ENCODE measurements at regions not wholly inside any gene's neighbourhood (a gene's known extent, or its start where the extent isn't known, plus 50 kb on each side); places are given as distances from the start of the nearest gene placed in this dataset.

DNA sequence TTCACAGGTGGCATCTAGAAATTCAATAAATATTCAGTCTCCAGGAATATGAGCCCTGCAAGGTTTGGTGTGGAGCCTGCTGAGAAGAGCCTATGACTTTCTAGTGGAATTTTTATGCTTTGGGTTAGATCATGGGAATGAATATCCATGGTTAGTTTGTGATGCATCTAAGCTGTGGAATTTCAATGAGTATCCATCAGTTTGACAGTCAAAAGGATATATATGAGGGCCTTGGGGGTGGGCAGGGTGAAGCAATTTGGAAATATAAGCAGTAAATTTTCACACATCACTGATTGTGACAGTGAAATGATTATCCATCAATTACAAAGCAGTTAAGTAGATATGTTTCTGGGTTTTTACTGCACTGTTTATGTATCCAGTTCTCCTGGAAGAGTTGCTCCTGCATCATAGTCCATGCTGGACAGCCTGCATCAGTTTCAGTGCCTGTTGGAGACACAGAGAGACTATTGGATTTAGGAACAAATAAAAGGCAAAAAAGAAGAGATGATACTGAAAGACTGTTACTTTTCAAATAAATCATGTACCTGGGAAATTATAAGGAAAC, 530.8 kb downstream of the MFSD1 start:
- no peaks in the 10 kb centered on the region for H3K4me1 Mint-ChIP-seq
- no peaks in the 10 kb centered on the region for H3K36me3 Mint-ChIP-seq
- Histone ChIP-seq H3K4me3 (ENCODE audit: low read length in 2 of 2) (no peak overlapping the region), H3K9me3 (ENCODE audit: control insufficient read depth in 1 of 2, low read length in 2 of 2) (no peaks in the 10 kb centered on the region), H3K27ac (ENCODE audit: low read depth, low read length) (no peak overlapping the region), H3K4me1 (ENCODE audit: insufficient read depth, low read length) (no peaks in the 10 kb centered on the region), H3K36me3 (ENCODE audit: insufficient read depth, low read length) (no peaks in the 10 kb centered on the region), H3K27me3 (ENCODE audit: insufficient read depth, low read length) (no peaks in the 10 kb centered on the region)
- no peak overlapping the region for H3K4me3 Mint-ChIP-seq
- intact Hi-C loops (cut with micrococcal nuclease) = no loop called here
- CTCF ChIA-PET (ENCODE audit: partially characterized antibody) = no interaction called here
- no peak overlapping the region for H3K27ac Mint-ChIP-seq
- DNase-seq = no peak
- POLR2A ChIA-PET (ENCODE audit: partially characterized antibody) = no interaction called here
- no peaks in the 10 kb centered on the region for H3K27me3 Mint-ChIP-seq
- H3K9me3 Mint-ChIP-seq = peaks cover 0 to 5% (median under 1%) of the 10 kb centered on the region in 8 donors

- no peak overlapping the region for H3K27ac ChIP-seq (ENCODE audit: low read depth, low read length)
- no peaks in the 10 kb centered on the region for H3K4me1 Mint-ChIP-seq
- no peaks in the 10 kb centered on the region for H3K4me1 ChIP-seq (ENCODE audit: insufficient read depth, low read length)
- no peak overlapping the region for H3K4me3 Mint-ChIP-seq
- no peaks in the 10 kb centered on the region for H3K27me3 ChIP-seq (ENCODE audit: insufficient read depth, low read length)
- no peaks in the 10 kb centered on the region for H3K27me3 Mint-ChIP-seq
- H3K9me3 Mint-ChIP-seq = peaks cover 0 to 19% (median 7%) of the 10 kb centered on the region in 8 donors
- DNase-seq = no peak
- intact Hi-C loops (cut with micrococcal nuclease) = no loop called here
- H3K4me3 ChIP-seq (ENCODE audit: low read length in 2 of 2) = no peak overlapping the region
- no peaks in the 10 kb centered on the region for H3K36me3 ChIP-seq (ENCODE audit: insufficient read depth, low read length)
- no peak overlapping the region for H3K27ac Mint-ChIP-seq
- CTCF ChIA-PET (ENCODE audit: partially characterized antibody) = no interaction called here
- POLR2A ChIA-PET (ENCODE audit: partially characterized antibody) = no interaction called here
- no peaks in the 10 kb centered on the region for H3K9me3 ChIP-seq (ENCODE audit: control insufficient read depth in 1 of 2, low read length in 2 of 2)
- no peaks in the 10 kb centered on the region for H3K36me3 Mint-ChIP-seq
Observed at GRCh38 chr3:159339131-159339530, 537.3 kb downstream of the MFSD1 start.

DNA sequence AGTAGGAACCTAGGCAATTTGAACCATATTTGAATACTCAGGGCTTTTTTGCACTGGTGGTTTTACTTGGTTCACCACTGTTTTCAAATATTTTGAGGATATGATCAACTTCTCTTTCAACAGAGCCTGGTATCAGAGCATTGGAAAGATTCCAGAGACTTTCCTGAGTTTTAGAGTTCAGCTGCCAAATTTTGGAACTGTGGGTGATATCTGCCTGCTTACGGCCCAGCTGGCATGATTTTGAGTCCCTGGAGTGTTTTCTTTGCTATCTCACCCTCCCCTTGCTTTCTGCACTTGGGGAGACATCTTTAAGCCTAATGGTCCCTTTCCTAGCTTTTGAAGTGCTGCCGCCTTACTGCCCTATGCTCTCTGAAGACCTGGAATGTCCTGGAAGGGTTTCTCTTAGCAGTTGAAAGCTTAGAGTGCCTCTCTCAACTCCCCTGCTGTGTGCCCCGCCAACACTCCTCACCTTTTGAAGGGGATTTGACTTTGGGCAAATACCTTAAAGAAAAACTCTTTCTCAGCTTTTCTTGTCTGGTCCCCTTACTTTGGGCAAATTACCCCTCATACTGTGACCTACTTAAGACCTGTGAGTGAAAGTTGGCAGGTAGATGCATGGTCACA, 539.1 kb downstream of the MFSD1 start:
- Histone ChIP-seq H3K4me1 (ENCODE audit: insufficient read depth, low read length) (no peaks in the 10 kb centered on the region), H3K4me3 (ENCODE audit: low read length in 2 of 2) (no peak overlapping the region), H3K9me3 (ENCODE audit: control insufficient read depth in 1 of 2, low read length in 2 of 2) (no peaks in the 10 kb centered on the region), H3K27ac (ENCODE audit: low read depth, low read length) (no peak overlapping the region), H3K27me3 (ENCODE audit: insufficient read depth, low read length) (no peaks in the 10 kb centered on the region), H3K36me3 (ENCODE audit: insufficient read depth, low read length) (no peaks in the 10 kb centered on the region)
- CTCF ChIA-PET (ENCODE audit: partially characterized antibody) = no interaction called here
- intact Hi-C loops (cut with micrococcal nuclease) = no loop called here
- Mint-ChIP-seq H3K27me3 (no peaks in the 10 kb centered on the region), H3K4me3 (no peak overlapping the region), H3K9me3 (peaks cover 3 to 19% (median 8%) of the 10 kb centered on the region in 8 donors), H3K27ac (no peak overlapping the region), H3K36me3 (no peaks in the 10 kb centered on the region), H3K4me1 (no peaks in the 10 kb centered on the region)
- no peak for DNase-seq
- POLR2A ChIA-PET (ENCODE audit: partially characterized antibody) = no interaction called here

DNA sequence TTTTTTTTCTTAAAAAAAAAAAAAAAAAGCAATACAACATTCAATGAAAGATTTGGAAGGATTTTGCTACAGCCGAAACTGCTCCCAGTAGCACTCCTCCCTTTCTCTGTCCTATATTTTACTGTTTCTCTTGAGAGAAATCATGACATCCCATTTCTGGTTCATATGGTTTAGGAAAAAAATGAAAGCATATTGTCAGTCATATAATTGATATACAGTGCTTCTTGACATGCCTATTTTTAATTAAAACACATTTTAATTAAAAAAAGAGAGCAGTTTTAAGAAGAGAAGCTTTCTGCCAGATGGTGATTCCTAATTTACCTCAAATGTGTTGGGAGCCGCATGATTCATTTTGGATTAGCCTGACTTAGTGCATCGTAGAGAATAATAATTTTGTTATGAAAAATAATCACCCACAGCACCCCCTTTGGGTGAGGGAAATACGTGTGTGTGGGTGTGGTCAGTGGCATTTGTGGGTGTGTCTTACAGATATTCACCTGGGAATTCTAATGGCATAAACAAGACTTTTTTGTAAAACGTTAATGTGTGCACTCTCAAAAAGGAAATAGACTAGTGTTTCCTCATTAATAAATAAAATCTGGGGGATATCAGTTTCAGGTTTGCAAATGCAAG, 544.5 kb downstream of the MFSD1 start:
- Mint-ChIP-seq H3K4me1 (no peaks in the 10 kb centered on the region), H3K4me3 (no peak overlapping the region), H3K27me3 (no peaks in the 10 kb centered on the region), H3K36me3 (no peaks in the 10 kb centered on the region), H3K27ac (no peak overlapping the region), H3K9me3 (peaks cover 0 to 5% (median 2%) of the 10 kb centered on the region in 8 donors)
- Histone ChIP-seq H3K4me3 (ENCODE audit: low read length in 2 of 2) (no peak overlapping the region), H3K27me3 (ENCODE audit: insufficient read depth, low read length) (no peaks in the 10 kb centered on the region), H3K36me3 (ENCODE audit: insufficient read depth, low read length) (no peaks in the 10 kb centered on the region), H3K9me3 (ENCODE audit: control insufficient read depth in 1 of 2, low read length in 2 of 2) (no peaks in the 10 kb centered on the region), H3K4me1 (ENCODE audit: insufficient read depth, low read length) (no peaks in the 10 kb centered on the region), H3K27ac (ENCODE audit: low read depth, low read length) (no peak overlapping the region)
- intact Hi-C loops (cut with micrococcal nuclease) = no loop called here
- DNase-seq = no peak
- ChIA-PET CTCF (ENCODE audit: partially characterized antibody) (no interaction called here), POLR2A (ENCODE audit: partially characterized antibody) (no interaction called here)

GRCh38 chr3:159348431-159348830, 546.6 kb downstream of the MFSD1 start:
- Histone ChIP-seq H3K4me3 (ENCODE audit: low read length in 2 of 2) (no peak overlapping the region), H3K36me3 (ENCODE audit: insufficient read depth, low read length) (no peaks in the 10 kb centered on the region), H3K4me1 (ENCODE audit: insufficient read depth, low read length) (no peaks in the 10 kb centered on the region), H3K27me3 (ENCODE audit: insufficient read depth, low read length) (no peaks in the 10 kb centered on the region), H3K9me3 (ENCODE audit: control insufficient read depth in 1 of 2, low read length in 2 of 2) (no peaks in the 10 kb centered on the region), H3K27ac (ENCODE audit: low read depth, low read length) (no peak overlapping the region)
- CTCF ChIA-PET (ENCODE audit: partially characterized antibody) = no interaction called here
- no peak overlapping the region for H3K4me3 Mint-ChIP-seq
- no peak overlapping the region for H3K27ac Mint-ChIP-seq
- H3K4me1 Mint-ChIP-seq = no peaks in the 10 kb centered on the region
- intact Hi-C loops (cut with micrococcal nuclease) = no loop called here
- H3K27me3 Mint-ChIP-seq = no peaks in the 10 kb centered on the region
- H3K9me3 Mint-ChIP-seq = peaks cover 0 to 7% (median 3%) of the 10 kb centered on the region in 8 donors
- no peak for DNase-seq
- POLR2A ChIA-PET (ENCODE audit: partially characterized antibody) = no interaction called here
- no peaks in the 10 kb centered on the region for H3K36me3 Mint-ChIP-seq

- Histone ChIP-seq H3K27ac (ENCODE audit: low read depth, low read length) (no peak overlapping the region), H3K4me3 (ENCODE audit: low read length in 2 of 2) (no peak overlapping the region), H3K27me3 (ENCODE audit: insufficient read depth, low read length) (no peaks in the 10 kb centered on the region), H3K4me1 (ENCODE audit: insufficient read depth, low read length) (no peaks in the 10 kb centered on the region), H3K9me3 (ENCODE audit: control insufficient read depth in 1 of 2, low read length in 2 of 2) (no peaks in the 10 kb centered on the region), H3K36me3 (ENCODE audit: insufficient read depth, low read length) (no peaks in the 10 kb centered on the region)
- intact Hi-C loops (cut with micrococcal nuclease) = no loop called here
- Mint-ChIP-seq H3K27ac (no peak overlapping the region), H3K9me3 (peaks cover 0 to 3% (median 2%) of the 10 kb centered on the region in 8 donors), H3K4me3 (no peak overlapping the region), H3K4me1 (no peaks in the 10 kb centered on the region), H3K36me3 (no peaks in the 10 kb centered on the region), H3K27me3 (no peaks in the 10 kb centered on the region)
- no peak for DNase-seq
- ChIA-PET POLR2A (ENCODE audit: partially characterized antibody) (no interaction called here), CTCF (ENCODE audit: partially characterized antibody) (no interaction called here)
Observed at GRCh38 chr3:159356606-159357005, 554.8 kb downstream of the MFSD1 start.

DNA sequence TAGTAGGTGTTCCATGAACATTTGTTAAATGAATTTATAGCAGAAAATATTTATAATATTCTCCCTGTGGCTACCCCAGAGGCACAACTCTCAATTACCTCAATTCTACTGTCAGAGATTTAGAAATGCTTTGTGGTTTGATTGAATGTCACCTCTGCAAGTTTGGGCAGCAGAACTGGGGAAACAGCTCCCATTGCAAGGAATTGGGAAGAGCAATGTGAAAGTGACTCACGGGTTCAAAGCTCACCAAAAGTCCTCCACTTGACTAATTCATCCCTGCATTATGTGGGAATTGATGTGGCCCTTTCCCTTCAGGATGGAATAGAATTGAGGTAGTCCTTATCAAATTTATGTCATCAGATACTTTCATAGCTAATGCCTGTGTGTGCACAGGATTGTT, 562.7 kb downstream of the MFSD1 start:
- Histone ChIP-seq H3K4me3 (ENCODE audit: low read length in 2 of 2) (no peak overlapping the region), H3K27ac (ENCODE audit: low read depth, low read length) (no peak overlapping the region), H3K4me1 (ENCODE audit: insufficient read depth, low read length) (no peaks in the 10 kb centered on the region), H3K36me3 (ENCODE audit: insufficient read depth, low read length) (no peaks in the 10 kb centered on the region), H3K9me3 (ENCODE audit: control insufficient read depth in 1 of 2, low read length in 2 of 2) (no peaks in the 10 kb centered on the region), H3K27me3 (ENCODE audit: insufficient read depth, low read length) (no peaks in the 10 kb centered on the region)
- Mint-ChIP-seq H3K4me1 (no peaks in the 10 kb centered on the region), H3K36me3 (no peaks in the 10 kb centered on the region), H3K27ac (no peak overlapping the region), H3K27me3 (peaks cover 0 to 1% of the 10 kb centered on the region in 2 donors), H3K4me3 (no peak overlapping the region), H3K9me3 (peaks cover 0 to 4% (median under 1%) of the 10 kb centered on the region in 8 donors)
- ChIA-PET POLR2A (ENCODE audit: partially characterized antibody) (no interaction called here), CTCF (ENCODE audit: partially characterized antibody) (interaction anchor here (0.6 kb wide), 1 partner anchor 21 kb away, joined by 3 read pairs; no protein-coding TSS in a partner anchor)
- intact Hi-C loops (cut with micrococcal nuclease) = no loop called here
- DNase-seq = no peak

Measured in CD4-positive, alpha-beta memory T cell (primary cell).